ENCODE measurements at regions not wholly inside any gene's neighbourhood (a gene's known extent, or its start where the extent isn't known, plus 50 kb on each side); places are given as distances from the start of the nearest gene placed in this dataset.

- DNase-seq: no peak
These were observed 87.1 kb downstream of the MYEOV start for GRCh38 chr11:69380921-69381581.

GRCh38 chr11:69381681-69382130 is 87.8 kb downstream of the MYEOV start:
- DNase-seq: no peak

GRCh38 chr11:69382131-69383128 is 88.5 kb downstream of the MYEOV start:
- DNase-seq: no peak

DNA sequence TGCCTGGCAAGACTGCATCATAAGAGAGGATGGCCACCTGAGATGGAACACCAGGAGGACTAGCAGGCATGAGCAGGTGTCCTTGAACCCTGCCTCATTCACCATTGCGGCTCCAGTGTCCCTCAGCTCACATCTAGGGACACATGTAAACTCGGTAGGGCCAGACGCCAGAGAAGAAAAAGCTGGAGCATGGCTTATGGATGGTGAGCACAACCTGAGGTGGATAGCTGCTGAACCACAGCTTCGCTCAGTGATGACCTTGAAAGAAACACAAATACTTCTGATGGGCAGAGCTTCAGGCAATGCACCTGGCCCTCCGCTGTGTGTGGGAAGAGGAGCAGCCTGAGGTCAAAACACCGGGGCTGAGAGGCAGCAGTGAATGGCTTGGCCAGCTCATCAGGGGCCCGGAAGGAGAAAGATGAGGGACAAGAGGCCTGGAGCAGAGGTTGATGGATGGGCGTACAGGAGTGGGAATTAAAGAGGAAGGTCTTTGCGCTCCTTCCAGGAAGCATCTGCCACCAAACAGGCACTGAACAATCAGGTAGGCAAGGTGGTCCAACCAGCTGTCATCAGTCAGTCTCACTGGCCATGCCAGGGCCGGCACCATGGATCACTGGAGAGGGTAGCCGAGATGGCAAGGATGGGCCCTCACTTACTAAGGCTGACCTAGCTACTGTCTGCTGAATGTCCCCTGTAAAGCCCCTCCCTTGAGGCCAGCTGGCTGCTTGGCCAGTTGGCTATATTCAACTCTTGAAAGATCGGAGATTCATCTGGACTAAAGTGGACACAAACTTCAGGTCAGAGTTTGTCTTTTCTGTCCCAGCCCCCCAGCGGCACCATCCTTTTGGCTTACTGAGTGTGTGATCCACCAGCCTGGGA is 89.7 kb downstream of the MYEOV start:
- DNase-seq: no peak

GRCh38 chr11:69384251-69385143 is 90.5 kb downstream of the MYEOV start:
- no peak for DNase-seq

DNA sequence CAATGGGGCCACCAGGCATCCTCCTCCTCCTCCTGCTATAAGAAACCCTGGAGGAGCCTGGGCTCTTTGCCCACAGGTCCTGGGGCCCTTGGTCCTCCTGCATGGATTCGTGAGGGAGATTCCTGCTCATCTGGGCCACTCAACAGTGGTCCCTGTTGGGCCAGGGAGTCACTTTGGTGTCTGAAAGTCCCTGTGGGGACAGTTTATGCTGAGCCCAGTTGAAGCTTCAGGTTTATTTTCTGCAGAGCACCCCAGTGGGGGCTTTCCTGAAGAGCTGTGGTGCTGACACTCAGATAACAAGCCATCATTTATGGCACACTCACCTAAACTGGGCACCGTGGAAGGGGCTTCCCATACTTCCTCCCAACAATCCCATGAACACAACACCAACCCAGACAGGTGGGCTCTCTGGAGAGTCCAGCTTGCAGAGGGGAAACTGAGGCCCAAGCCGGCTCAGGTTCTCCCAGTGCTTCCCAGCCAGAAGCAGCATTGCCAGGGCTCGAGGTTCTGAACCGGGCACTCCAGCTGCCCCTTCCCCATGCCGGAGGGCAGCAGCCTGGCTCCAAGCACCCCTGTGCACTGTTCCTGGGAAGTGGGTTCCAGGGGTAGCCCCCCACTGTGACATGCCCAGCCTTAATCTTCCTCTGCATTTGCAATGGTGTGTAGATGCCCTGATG is 91.3 kb downstream of the MYEOV start:
- no peak for DNase-seq

- no peak for DNase-seq
These were observed 92.0 kb downstream of the MYEOV start for GRCh38 chr11:69385832-69386427.

- DNase-seq: no peak
These were observed 92.8 kb downstream of the MYEOV start for GRCh38 chr11:69386594-69387408.

- DNase-seq: no peak
These were observed 93.5 kb downstream of the MYEOV start for GRCh38 chr11:69387409-69387885.

DNA sequence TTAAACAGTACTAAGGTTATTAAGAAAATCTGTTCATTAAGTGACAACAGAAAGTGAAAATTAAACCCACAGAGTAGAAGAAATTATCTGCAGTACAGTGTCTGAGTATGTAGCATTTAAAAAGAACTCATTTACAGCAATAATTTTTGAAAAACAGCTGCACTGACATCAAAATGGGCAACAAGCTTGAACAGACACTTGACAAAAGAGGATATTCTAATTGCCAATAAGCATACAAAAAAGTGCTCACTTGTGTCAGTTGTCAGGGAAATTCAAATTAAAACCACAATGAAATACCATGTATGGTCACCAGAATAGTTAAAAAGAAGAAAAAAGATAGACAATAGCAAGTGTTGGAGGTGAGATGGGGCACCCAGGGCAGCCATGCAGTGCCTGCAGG is 93.3 kb upstream of the LINC01488 start:
- no peak for DNase-seq

- no peak for DNase-seq
These were observed 92.8 kb upstream of the LINC01488 start for GRCh38 chr11:69388661-69389060.

GRCh38 chr11:69390561-69390960 is 90.9 kb upstream of the LINC01488 start:
- no peak for DNase-seq

DNA sequence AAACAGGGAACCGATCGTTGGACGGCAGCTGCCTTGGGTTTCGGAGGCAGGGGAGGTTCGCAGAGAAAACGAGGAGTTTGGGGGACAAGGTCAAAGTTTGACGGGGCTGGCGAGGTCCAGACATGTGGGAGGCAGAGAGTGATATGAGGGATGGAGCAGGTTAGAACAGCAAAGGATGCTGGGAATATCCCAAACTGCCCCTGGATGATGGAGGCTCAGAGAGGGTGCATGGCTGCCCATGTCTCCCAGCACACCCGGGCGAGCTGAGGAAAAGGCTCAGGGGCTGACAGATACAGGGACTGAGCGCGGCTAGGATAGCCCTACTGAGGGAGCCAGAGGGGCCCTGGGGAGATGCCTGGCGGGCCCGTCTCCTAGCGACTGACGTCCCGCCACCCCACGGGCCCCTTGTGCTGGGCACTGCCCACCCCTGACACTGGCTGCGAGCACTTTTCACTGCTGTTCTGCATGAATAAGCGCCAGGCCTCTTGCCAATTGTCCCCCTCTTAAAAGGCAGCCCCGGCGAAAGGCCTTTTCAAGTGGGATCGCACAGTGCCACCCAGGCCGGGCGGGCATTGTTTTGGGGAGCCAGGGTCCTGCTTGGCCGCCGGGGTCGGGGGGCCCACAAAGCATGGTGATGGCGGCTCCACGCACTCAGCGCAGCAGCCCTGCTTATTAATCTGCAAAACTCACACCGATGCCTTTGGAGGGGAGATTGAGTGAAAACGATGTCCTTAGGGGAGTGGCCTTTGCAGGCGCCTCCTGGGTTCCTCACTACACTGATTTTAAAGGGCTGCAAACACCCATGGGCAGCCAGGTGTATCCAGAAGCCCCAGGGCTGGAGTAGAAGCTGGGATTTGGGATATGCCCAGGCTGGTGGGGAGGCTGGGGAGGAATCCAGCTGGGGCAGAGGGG is 90.0 kb upstream of the LINC01488 start:
- no peak for DNase-seq

- no peak for DNase-seq
These were observed 89.3 kb upstream of the LINC01488 start for GRCh38 chr11:69392104-69392653.

- no peak for DNase-seq
These were observed 88.2 kb upstream of the LINC01488 start for GRCh38 chr11:69393178-69393832.

GRCh38 chr11:69393865-69394233 is 87.6 kb upstream of the LINC01488 start:
- no peak for DNase-seq

DNA sequence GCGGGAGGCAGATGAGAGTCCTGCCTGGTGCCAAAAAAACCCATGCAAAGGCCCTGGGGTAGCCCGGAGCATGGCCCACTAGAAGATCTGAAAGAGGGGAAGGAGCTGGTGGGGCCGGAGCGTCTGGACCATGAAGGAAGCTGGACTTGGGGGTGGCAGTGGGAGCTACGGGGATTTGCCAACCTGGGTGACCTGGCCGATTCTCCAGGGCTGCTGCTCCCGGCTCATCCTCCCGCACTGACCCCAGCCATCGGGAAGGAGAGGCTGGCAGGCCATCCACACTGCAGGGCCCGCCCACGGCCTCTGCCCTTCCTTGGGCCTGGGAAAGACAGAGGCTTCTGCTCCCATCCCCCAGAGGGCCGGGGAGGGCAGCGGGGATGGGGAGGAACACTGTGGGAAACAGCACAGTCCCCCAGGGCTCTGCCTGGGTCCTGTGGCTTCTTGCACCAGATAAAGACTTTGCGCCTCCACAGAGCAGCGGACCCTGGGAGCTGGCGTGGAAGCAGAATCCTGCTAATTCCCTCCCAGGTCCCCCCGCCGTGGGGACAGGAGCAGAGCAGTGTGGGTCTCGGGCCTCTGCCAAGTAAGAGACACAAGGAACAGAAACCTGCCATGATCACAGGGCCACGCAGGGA is 87.1 kb upstream of the LINC01488 start:
- no peak for DNase-seq

All from NCI-H1694 treated with DMSO at 0.1 percent for 48 hours (cell line).